ENCODE measurements at regions not wholly inside any gene's neighbourhood (a gene's known extent, or its start where the extent isn't known, plus 50 kb on each side); places are given as distances from the start of the nearest gene placed in this dataset.
"Not testable (repeated sequence)": the region's sequence is repeated elsewhere in the genome, so short reads cannot be mapped to it uniquely, and the experiment has no call there.

GRCh38 chr12:85425926-85426325 is 145.9 kb downstream of the ALX1 start:
- DNase-seq, result no peak

DNA sequence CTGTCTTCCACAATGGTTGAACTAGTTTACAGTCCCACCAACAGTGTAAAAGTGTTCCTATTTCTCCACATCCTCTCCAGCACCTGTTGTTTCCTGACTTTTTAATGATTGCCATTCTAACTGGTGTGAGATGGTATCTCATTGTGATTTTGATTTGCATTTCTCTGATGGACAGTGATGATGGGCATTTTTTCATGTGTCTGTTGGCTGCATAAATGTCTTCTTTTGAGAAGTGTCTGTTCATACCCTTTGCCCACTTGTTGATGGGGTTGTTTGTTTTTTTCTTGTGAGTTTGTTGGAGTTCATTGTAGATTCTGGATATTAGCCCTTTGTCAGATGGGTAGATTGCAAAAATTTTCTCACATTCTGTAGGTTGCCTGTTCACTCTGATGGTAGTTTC is 153.1 kb downstream of the ALX1 start:
- not testable (repeated sequence) for DNase-seq

DNA sequence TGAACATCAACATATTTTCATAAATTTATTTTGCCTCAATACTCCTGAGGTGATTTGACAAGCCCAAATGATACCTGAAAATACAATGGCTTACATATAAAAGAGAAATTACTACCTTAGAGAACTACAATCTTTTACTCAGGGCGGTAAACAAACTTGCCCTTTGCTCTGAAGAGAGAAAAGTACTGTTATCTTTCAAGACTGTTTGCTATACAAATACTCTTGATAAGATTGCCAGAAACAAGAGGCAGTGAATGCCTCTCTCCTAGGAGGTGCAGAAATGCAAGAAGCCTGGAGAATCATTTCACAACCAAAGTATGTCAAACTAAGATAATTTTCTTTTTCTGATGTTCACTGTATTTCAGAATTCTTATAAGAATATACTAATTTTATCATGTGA is 160.3 kb downstream of the ALX1 start:
- DNase-seq, result no peak

GRCh38 chr12:85441025-85441424 is 161.0 kb downstream of the ALX1 start:
- no peak for DNase-seq

GRCh38 chr12:85441741-85442140 is 161.7 kb downstream of the ALX1 start:
- no peak for DNase-seq

DNA sequence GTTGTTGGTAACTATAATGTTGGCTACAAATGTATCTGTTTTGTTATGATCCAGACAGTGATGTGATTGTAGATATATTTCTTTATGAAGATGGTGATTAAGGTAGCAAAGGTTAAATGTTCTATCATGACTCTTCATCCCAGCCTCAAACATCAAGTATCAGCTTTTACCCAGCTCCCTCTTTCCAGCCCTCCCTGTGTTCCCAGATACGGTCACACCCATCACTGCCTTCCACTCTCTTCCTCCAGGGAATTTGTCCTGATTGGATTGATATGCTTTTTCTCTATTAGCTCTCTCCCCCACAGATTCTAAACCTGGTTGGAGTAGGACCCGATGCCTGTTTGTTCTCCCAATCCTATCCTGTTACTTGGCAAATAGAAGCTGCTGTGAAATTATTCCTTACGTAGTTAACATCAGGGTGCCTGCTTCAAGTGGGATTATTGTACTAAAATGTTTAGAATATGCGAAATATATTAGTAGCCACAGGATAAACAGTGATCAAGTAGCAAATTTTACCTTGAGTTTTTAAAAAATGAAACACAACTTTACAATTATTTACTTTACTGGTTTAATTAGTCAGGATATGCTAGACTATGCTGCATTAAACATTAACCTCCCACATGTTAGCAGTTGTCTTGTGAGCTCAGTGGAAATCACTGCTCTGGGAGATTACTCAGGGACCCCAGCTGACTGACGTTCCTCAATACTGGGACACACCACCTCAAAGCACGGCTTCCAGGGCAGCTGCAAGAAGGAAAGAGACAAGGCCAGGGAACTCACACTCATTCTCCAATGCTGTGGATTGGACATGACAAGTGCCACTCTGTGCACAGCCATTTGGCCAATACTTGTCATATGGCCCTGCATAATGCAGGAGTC is 165.3 kb downstream of the ALX1 start:
- no peak for DNase-seq

DNA sequence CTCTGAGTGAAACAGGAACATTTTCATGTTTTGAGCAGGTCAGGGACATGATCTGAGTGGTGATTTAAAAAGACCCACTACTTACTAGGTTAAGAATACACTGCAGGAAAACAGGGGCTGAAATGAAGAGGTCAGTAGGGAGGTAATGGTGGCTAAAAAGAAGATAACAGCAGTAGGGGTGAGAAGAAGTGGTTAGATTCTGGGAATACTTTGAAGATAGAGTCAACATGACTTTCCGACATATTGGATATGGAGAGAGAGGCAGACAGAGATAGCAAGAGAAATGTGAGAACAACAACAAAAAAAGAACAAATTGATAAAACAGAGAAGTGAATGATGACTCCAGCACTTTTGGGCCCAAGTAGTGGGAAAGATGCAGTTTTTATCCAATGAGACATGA is 168.0 kb downstream of the ALX1 start:
- no peak for DNase-seq

DNA sequence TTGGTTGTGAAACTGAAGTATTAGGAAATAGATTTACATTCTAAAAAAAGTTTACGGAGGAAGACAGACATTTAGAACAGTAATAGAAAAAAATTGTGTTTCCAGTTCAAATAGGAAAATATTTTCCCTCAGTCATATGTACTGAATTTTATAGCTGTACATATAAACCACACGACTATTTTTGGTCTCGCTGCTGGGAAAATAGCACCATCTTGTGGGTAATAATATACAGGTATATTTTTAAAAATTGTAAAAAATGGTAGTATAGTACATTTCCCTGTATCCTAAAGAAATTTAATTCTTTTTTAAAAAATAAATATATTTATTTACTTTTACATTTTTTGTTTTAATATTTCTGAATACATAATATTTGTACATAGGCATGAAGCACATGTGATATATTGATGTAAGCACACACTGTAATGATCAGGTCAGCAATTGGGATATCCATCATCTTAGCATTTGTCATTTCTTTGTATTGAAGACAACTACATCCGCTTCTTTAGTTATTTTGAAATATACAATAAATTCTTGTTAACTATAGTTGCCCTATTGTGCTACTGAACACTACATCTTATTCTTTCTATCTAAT is 168.6 kb downstream of the ALX1 start:
- DNase-seq, result peak; percentile 42

- DNase-seq, result peak; percentile 94
Measured at GRCh38 chr12:85457016-85457415, 177.0 kb downstream of the ALX1 start.

- no peak for DNase-seq
Measured at GRCh38 chr12:85461127-85461526, 181.1 kb downstream of the ALX1 start.

DNA sequence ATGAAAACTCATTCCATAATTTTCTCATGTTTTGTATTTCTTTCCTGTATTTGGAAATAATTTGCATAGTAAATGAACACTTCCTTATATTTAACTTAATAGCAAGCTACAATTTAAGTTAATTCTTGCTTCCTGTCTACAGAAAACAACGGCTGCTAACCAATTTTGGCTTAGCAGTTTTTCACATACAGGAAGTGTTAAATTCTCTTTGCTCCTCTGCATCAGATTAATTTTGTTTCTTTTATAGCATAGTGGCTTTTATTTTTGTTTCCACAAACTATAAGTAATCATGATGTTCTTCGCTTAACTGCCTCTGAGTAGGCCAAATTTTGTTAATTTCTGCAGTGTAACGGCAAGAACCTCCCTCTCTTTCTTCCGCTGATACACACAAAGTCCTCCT is 182.9 kb downstream of the ALX1 start:
- no peak for DNase-seq

GRCh38 chr12:85466890-85467289 is 186.9 kb downstream of the ALX1 start:
- no peak for DNase-seq

DNA sequence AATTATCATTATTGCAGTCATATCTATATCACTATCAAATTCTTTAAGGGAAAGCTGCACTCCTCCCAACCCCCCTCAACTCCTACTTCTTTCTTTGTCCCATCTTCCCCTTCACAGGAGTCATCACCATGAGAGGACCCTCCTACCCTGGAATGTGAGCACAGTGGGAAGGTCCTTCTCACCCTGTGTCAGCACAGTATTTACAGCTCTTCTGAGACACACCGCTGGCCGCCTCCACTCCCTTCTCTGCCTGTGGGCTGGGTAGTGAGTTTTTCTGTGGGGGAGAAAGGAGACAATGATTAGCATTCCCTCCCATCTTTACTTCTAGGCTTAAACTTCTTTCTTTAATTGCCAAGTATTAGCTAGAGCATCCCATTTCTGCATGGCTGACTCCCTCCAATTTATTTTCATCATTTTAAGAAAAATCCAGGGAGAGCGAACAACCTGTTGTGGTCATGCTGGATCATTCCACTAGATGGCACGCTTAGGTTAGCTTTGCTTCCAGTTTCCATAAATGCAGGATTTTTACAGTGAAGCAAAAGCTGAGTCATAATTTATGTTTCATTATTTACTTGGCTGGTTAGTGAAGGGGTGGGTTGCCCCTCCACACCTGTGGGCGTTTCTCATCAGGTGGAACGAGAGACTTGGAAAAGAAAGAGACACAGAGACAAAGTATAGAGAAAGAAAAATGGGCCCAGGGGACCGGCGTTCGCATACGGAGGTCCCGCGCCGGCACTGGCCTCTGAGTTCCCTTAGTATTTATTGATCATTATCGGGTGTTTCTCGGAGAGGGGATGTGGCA is 188.5 kb downstream of the ALX1 start:
- peak; percentile 80 for DNase-seq

- peak; percentile 43 for DNase-seq
Measured at GRCh38 chr12:85469158-85470086, 189.4 kb downstream of the ALX1 start.

DNA sequence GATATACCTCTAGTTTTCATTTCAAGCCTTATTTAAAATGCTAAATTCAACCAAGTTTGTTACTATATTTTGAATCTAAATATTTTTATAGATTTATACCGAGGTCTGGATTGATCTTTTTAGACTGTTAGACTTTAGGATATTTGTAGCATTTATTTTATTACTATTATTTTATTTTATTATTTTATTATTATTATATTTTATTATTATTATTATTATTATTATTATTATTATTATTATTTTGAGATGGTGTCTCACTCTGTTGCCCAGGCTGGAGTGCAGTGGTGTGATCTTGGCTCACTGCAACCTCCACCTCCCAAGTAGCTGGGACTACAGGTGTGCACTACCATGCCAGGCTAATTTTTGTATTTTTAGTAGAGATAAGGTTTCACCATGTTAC is 195.3 kb downstream of the ALX1 start:
- DNase-seq, result not testable (repeated sequence)

DNA sequence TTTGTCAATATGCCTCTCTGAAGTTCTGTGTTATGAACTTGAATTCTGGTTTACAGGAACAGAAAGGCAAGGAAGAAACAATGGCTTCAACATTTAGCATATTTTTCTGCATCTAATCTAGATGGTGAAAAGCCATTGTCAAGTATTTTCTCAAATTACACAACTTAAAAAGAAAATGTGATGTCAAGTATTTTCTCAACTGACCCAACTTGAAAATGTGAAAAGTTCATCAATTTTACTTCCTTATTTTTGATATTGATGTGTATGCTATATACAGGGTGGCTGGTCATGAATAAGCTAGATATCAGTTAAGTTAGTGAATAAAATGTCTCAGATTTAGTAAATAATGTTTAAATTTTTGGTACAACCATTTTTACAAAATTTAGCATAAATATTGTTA is 196.7 kb downstream of the ALX1 start:
- DNase-seq, result no peak

DNA sequence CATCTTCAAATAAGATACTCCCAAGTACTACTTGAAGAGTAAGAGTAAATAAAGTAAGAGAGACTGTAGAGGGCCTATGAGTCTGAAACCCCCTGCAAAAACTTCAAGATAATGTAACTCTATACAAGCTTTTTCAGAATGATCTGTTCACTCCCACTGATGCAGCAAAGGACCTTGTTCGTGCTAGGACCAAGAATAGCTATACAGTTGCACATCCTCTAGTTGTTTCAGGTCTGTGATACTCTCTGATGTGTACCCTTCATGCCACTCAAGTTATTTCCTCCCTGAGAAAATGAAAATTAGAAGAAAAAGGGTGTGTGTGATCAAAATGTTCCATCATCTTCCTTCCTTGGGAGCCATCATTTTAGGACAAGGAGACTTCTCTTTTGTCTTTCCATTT is 204.4 kb downstream of the ALX1 start:
- DNase-seq, result no peak

DNA sequence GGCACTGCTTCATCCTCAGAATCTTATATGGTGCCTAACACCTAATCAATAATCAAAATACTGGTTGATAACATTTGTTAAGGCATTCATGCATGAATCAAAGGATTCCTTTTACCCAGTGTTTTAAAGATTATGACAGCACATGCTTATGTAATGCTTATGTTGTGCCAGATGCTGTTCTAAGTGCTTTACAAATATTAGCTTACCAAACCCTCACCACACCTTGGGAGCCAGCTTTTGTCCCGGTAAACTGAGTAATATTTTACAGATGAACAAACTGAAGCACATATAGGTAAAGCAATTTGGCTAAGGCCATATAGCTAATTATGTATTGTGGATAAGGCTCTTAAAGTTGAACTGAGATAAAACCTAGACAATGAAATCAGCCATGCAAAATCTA is 209.2 kb downstream of the ALX1 start:
- DNase-seq, result no peak

GRCh38 chr12:85504164-85504563 is 224.1 kb downstream of the ALX1 start:
- DNase-seq, result no peak

GRCh38 chr12:85504624-85505023 is 224.6 kb downstream of the ALX1 start:
- DNase-seq, result no peak

- no peak for DNase-seq
Measured at GRCh38 chr12:85507456-85507855, 227.4 kb downstream of the ALX1 start.

GRCh38 chr12:85509081-85509856 is 229.2 kb downstream of the ALX1 start:
- no peak for DNase-seq
